Forelimb muscle (tissue), 1 donor: ENCODE measurements at regions not wholly inside any gene's neighbourhood (a gene's known extent, or its start where the extent isn't known, plus 50 kb on each side); places are given as distances from the start of the nearest gene placed in this dataset.

Experiments
- DNase-seq: peaks from one replicate; pipeline ENCODE4 v3.0.0-alpha.2; 2013; ENCODE audit warnings: low read depth

GRCh38 chr22:49197986-49198704, 629.5 kb downstream of the BRD1 start:
- no peak for DNase-seq

DNA sequence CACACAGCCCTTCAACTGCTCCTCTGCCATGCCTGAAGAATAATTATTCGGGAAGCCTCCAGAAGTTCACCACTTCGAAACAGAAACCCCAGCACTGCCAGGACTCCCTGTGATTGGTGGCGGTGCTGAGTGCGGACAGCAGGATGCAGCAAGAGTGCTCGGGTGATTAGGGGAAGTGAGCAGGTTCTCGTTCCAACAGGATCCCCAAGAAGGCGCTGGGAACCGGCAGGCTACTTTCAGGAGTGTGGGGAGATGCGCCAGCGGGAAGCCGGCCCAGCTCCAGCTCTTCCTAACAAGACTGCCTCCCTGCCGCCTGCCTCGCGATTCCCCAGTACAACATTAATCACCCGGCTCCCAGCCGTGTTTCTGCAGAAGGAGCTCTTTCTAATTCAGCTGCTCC, 630.2 kb downstream of the BRD1 start:
- DNase-seq = no peak

- DNase-seq = no peak
Observed at GRCh38 chr22:49196046-49196511, 631.6 kb downstream of the BRD1 start.

- DNase-seq = no peak
Observed at GRCh38 chr22:49195636-49196035, 632.0 kb downstream of the BRD1 start.

GRCh38 chr22:49193901-49194465, 633.7 kb downstream of the BRD1 start:
- no peak for DNase-seq

DNA sequence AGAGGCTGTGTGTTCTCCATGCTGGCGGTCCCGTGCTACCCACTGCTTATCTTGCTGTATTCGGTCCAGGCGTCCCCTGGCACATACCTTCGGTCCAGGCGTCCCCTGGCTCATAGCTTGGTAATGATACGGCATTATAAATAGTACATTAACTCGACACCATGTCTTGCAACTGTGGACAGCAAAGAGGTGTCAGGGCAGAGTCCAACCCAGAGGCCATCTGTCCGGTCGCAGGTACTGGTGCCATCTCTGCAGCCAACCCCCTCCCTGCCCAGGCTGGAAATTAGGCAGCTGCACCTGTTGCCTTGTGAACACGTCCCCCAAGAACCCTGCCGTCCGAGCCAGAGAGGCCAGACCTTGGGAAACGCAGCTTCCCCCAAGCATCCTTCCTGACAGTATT, 634.3 kb downstream of the BRD1 start:
- DNase-seq = no peak

DNA sequence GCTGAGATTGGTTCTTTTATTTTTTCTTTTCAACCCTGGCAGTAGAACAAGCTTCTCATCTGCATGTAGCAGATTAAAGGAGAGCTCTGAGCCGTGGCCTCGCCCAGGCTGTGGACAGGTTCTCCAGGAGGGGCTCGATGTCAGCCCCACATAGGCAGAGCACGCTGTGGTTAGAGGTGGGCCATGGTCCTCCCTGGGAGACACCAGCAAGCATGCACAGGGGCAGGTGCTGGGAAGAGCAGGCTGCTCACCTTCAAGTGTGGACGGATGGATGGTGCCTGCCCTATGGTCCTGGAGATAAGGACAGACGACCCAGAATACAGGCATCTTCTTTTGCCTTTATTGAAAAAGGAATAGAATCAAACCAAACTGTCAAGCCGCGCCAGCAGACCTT, 634.8 kb downstream of the BRD1 start:
- no peak for DNase-seq

DNA sequence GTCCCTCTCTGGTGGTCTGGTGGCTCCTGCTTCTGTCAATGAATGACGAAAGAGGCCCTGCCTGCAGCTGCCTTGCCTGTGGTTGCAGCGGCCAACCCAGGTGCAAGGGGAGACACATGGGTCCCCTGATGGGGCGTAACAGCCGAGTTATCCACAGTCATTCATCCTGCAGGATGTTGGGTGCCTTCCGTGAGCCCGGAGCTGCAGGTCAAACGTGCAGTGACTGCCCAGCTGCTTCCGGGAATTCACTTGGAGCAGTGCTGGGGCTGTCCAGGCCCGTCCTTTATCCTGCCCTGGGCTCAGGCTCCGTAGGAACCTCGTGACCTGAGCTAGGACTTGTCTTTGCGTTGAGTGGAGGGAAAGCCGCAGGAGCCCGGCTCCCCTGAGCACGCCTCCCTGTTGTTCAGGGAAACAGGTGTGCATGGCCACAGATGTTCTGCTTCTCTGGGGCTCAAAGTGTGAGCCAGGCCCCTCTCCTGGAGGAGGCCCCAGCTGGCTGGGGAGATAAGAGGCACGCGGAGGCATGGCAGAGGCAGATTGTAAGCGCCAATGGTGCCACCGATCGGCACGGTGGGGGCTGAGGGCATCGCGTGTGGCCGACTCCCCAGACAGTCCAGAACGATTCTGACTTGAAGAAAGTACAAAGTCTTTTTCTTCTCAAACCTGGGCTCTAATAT, 635.4 kb downstream of the BRD1 start:
- no peak for DNase-seq

DNA sequence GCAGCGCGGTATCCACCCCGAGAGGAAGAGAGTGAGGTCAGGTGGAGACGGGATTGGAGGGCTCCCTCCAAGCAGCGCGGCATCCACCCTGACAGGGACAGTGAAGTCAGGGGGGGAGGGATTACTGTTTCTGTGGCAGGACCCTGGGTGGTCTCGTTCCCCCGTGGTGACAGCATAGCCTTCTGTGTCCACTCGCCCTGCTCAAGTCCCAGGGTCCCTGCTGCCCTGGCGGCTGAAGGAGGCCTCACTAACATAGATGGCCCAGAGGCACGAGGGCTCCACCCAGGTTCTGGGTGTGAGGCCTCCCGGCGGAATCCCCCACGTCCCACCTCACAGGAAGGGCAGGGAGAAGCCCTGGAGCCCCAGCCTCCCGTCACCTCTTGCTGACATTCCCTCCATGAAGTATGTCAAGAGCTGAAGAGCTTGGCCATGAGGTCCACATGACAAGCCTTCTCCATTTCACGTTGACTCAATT, 636.1 kb downstream of the BRD1 start:
- no peak for DNase-seq

DNA sequence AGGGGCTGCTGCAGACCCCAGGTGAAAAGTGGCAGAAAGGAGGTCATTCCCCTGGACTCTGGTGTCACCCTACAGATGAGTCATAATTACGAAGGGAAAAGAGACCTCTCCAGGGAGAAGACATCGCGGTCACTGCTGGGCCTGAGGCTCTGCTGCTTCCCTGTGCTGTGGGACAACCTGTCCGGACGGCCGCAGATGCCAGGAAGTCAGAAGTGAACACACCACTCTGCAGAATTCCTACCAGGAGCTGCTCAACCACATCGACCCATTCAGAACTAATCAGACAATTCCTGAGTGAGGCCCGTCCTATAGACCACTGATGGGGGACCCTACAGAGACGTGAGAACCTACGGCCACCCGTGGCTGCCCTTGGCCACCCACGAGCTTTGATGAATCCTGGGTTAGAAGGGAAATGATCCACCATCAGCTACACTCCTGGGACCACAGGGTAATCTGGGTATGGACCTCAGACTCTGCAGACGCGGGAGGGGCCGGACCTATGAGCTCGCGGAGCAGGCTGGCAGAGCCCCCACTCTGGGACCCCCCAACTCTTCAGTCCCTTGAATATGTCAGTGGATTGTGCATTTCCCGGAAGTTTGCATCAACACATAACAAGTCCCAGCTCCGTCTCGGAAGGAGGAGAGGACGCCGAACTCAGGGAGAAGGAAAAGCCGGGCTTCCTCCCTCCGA, 636.7 kb downstream of the BRD1 start:
- DNase-seq = no peak

- DNase-seq = no peak
Observed at GRCh38 chr22:49189871-49190270, 637.8 kb downstream of the BRD1 start.

GRCh38 chr22:49188591-49188990, 639.1 kb downstream of the BRD1 start:
- no peak for DNase-seq

DNA sequence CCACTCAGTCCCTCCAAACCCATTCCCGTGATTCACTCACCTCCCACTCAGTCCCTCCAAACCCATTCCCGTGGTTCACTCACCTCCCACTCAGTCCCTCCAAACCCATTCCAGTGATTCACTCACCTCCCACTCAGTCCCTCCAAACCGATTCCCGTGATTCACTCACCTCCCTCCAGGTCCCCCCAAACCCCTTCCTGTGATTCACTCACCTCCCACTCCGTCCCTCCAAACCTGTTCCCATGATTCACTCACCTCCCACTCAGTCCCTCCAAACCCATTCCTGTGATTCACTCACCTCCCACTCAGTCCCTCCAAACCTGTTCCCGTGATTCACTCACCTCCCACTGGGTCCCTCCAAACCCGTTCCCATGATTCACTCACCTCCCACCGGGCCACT, 639.6 kb downstream of the BRD1 start:
- no peak for DNase-seq

DNA sequence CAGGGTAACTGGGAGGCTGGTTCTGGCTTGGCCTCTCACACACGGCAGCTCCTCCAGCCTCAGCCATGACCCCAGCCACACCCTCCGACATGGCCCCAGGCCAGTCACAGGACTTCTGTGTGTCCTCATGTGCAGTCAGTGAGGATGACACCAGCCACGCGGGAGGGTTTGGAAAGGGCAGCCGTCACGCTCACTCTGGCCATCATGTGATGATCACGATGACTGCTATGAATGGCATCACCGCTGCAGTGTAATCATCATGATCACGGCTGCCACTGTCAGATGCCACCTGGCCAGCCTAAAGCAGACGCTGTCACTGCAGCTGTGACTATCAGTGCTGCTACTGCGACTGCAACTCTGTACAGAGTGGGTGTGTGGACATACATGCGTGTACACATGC, 640.9 kb downstream of the BRD1 start:
- no peak for DNase-seq

GRCh38 chr22:49186293-49186692, 641.4 kb downstream of the BRD1 start:
- no peak for DNase-seq

GRCh38 chr22:49185312-49185969, 642.2 kb downstream of the BRD1 start:
- no peak for DNase-seq

DNA sequence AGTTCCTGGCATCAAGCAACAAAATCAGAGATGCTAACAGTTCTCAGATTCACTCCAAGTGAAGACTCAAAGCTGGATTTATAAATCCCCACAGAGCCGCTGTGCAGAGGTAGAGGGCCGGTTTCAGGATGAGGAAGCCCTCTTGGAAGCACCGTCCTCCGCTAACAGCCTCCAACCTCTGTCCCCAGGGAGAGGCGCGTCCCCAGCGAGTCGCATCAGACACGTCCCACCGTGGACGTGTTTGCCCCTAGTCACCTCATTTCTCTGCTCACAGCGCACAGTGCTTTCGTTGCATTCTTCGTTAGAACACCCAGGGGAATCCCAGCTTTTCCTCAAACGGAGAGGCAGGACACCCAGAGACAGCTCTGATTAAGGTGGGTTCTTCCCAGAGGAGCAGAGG, 642.9 kb downstream of the BRD1 start:
- DNase-seq = no peak

DNA sequence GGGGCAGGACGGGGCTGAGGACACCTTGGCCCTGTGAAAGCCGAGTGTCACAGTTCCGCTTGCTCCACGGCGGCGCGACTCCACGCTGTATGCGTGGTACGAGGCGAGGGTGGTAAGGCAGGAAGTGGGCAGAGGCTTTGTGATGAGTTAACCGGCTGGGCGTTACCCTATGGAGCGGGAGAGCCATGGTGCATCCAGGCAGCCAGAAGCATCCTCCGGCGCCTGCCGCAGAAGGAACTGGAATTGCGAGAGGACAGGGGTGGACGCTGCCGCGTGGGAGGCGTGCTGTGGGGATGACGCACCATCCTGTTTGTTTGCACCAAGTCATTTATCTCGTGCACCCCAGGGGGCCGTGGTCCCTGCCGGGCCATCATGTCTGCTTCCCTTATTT, 643.9 kb downstream of the BRD1 start:
- DNase-seq = no peak

DNA sequence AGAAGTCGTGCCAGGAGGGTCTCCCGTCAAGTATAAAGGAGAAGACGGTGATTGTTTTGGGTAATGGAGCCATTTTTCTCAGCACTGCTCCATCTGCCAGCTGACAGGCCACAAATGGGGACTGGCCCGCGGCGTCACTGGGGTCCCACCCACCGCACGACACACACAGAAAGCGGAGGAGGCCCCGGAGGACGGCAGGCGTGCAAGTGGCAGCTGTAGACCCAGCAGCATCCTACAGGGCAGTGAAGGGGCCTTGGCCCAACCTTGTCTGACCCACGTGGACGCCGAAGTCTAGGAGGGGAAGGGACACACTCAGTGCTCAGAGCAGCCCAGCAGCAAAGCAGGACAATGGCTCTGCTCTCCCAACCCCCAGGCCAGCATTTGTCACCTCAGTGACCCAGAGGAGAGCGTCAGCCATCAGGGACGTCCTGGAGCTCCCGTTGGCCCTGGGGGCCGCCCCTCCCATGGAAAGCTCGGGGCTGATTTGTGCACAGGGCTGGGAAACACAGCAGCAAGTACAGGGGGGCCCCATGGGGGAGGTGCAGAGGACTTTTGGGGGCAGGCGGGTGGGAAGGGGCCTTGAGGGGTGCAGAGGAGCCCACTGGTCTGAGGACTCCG, 644.4 kb downstream of the BRD1 start:
- no peak for DNase-seq

DNA sequence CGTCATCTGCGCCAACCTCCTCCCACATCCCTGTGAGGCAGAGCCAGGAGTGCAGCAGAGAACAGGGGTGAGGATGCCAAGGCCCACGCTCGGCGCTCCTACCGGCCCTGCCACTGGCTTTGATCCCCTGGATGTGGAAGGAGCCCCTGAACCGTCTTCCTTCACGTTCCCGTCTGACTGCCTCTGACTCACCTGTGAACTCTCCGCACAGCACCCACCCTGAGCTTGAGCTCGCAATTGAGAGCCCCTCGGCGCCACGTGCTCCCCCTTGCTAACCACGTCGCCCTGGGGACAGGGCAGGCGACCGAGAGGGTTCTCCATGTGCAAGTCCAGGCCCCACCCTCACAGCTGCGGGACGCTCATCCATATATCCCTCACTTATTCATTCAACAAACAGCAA, 645.3 kb downstream of the BRD1 start:
- DNase-seq = no peak

- no peak for DNase-seq
Observed at GRCh38 chr22:49181942-49182341, 645.7 kb downstream of the BRD1 start.

GRCh38 chr22:49181431-49181830, 646.2 kb downstream of the BRD1 start:
- no peak for DNase-seq
